Body of pancreas (tissue), 4 donors: ENCODE measurements at regions not wholly inside any gene's neighbourhood (a gene's known extent, or its start where the extent isn't known, plus 50 kb on each side); places are given as distances from the start of the nearest gene placed in this dataset.

Experiments
- CTCF ChIP-seq, 7 experiments: fragments of 450-650 bp in 4 of 7; fragments of 200-600 bp in 3 of 7; sonication (generic) in 3 of 7; IDR thresholded peaks; one replicate each; pipeline ENCODE4 v1.5.1; 2016 to 2019; ENCODE audit warnings: antibody characterized with exemption in 7 of 7
- POLR2A ChIP-seq, 3 donors: fragments of 450-650 bp; IDR thresholded peaks; one replicate each; pipeline ENCODE4 v1.6.1; 2016; ENCODE audit warnings: antibody characterized with exemption in 3 of 3, mild to moderate bottlenecking in 2 of 3

- TF ChIP-seq CTCF (IDR thresholded peaks at IDR 0.05): no peak
- TF ChIP-seq POLR2A (IDR thresholded peaks at IDR 0.05): no peak
These were observed 60.1 kb upstream of the KHDRBS2 start for GRCh38 chr6:62345962-62346689.
